ENCODE measurements at regions not wholly inside any gene's neighbourhood (a gene's known extent, or its start where the extent isn't known, plus 50 kb on each side); places are given as distances from the start of the nearest gene placed in this dataset.

GRCh38 chr17:77490361-77491183 is 349.8 kb downstream of the SEC14L1 start:
- Mint-ChIP-seq H3K4me3 (no peak overlapping the region), H3K27ac (peak overlapping the region; percentile 67), H3K9me3 (no peaks in the 10 kb centered on the region), H3K4me1 (peaks cover 28% of the 10 kb centered on the region), H3K36me3 (no peaks in the 10 kb centered on the region)
- ATAC-seq (no peak), DNase-seq (ENCODE audit: low spot score in 2 of 2) (no peak)

- peak overlapping the region; percentile 60 for H3K27ac Mint-ChIP-seq
- H3K9me3 Mint-ChIP-seq: no peaks in the 10 kb centered on the region
- H3K4me1 Mint-ChIP-seq: peaks cover 20% of the 10 kb centered on the region
- no peaks in the 10 kb centered on the region for H3K36me3 Mint-ChIP-seq
- H3K4me3 Mint-ChIP-seq: peak overlapping the region; percentile 15
- ATAC-seq (peak; percentile 24), DNase-seq (ENCODE audit: low spot score in 2 of 2) (no peak)
Observed at GRCh38 chr17:77491921-77492445, 351.2 kb downstream of the SEC14L1 start.

- no peaks in the 10 kb centered on the region for H3K36me3 Mint-ChIP-seq
- peak overlapping the region; percentile 15 for H3K4me3 Mint-ChIP-seq
- no peak for DNase-seq (ENCODE audit: low spot score in 2 of 2)
- no peaks in the 10 kb centered on the region for H3K9me3 Mint-ChIP-seq
- peaks cover 20% of the 10 kb centered on the region for H3K4me1 Mint-ChIP-seq
- H3K27ac Mint-ChIP-seq: peak overlapping the region; percentile 60
- peak; percentile 3 for ATAC-seq
Observed at GRCh38 chr17:77492446-77493237, 351.9 kb downstream of the SEC14L1 start.

- Mint-ChIP-seq H3K9me3 (no peaks in the 10 kb centered on the region), H3K4me3 (no peak overlapping the region), H3K36me3 (no peaks in the 10 kb centered on the region), H3K27ac (peak overlapping the region; percentile 60), H3K4me1 (peaks cover 20% of the 10 kb centered on the region)
- no peak for ATAC-seq
- DNase-seq (ENCODE audit: low spot score in 2 of 2): no peak
Observed at GRCh38 chr17:77493238-77493820, 352.6 kb downstream of the SEC14L1 start.

GRCh38 chr17:77493901-77494663 is 353.3 kb downstream of the SEC14L1 start:
- Mint-ChIP-seq H3K4me3 (no peak overlapping the region), H3K4me1 (peaks cover 21% of the 10 kb centered on the region), H3K27ac (no peak overlapping the region), H3K9me3 (no peaks in the 10 kb centered on the region), H3K36me3 (no peaks in the 10 kb centered on the region)
- DNase-seq (ENCODE audit: low spot score in 2 of 2): no peak
- no peak for ATAC-seq

- Mint-ChIP-seq H3K27ac (peak overlapping the region; percentile 56), H3K4me1 (peaks cover 25% of the 10 kb centered on the region), H3K36me3 (no peaks in the 10 kb centered on the region), H3K4me3 (no peak overlapping the region), H3K9me3 (no peaks in the 10 kb centered on the region)
- peak; percentile 69 for ATAC-seq
- DNase-seq (ENCODE audit: low spot score in 2 of 2): peak; percentile 78 to 86
Observed at GRCh38 chr17:77494664-77495435, 354.1 kb downstream of the SEC14L1 start.

GRCh38 chr17:77495575-77495974 is 354.8 kb downstream of the SEC14L1 start:
- peaks cover 21% of the 10 kb centered on the region for H3K4me1 Mint-ChIP-seq
- no peaks in the 10 kb centered on the region for H3K9me3 Mint-ChIP-seq
- ATAC-seq (no peak), DNase-seq (ENCODE audit: low spot score in 2 of 2) (no peak)
- no peaks in the 10 kb centered on the region for H3K36me3 Mint-ChIP-seq
- H3K4me3 Mint-ChIP-seq: no peak overlapping the region
- peak overlapping the region; percentile 56 for H3K27ac Mint-ChIP-seq

GRCh38 chr17:77496401-77496801 is 355.6 kb downstream of the SEC14L1 start:
- ATAC-seq: no peak
- Mint-ChIP-seq H3K27ac (peak overlapping the region; percentile 56), H3K9me3 (no peaks in the 10 kb centered on the region), H3K4me3 (no peak overlapping the region), H3K4me1 (peaks cover 18% of the 10 kb centered on the region), H3K36me3 (no peaks in the 10 kb centered on the region)
- DNase-seq (ENCODE audit: low spot score in 2 of 2): no peak

- ATAC-seq: no peak
- H3K36me3 Mint-ChIP-seq: no peaks in the 10 kb centered on the region
Observed at GRCh38 chr17:77496831-77497577, 356.2 kb downstream of the SEC14L1 start.

GRCh38 chr17:77497578-77497934 is 356.8 kb downstream of the SEC14L1 start:
- no peak for DNase-seq (ENCODE audit: low spot score in 2 of 2)
- no peak overlapping the region for H3K4me3 Mint-ChIP-seq
- H3K4me1 Mint-ChIP-seq: peaks cover 12% of the 10 kb centered on the region
- no peak for ATAC-seq
- H3K36me3 Mint-ChIP-seq: no peaks in the 10 kb centered on the region
- H3K9me3 Mint-ChIP-seq: no peaks in the 10 kb centered on the region
- peak overlapping the region; percentile 93 for H3K27ac Mint-ChIP-seq

More at GRCh38 chr17:77496831-77497577, 356.2 kb downstream of the SEC14L1 start:
- Mint-ChIP-seq H3K4me3 (no peak overlapping the region), H3K27ac (peak overlapping the region; percentile 93), H3K4me1 (peaks cover 16% of the 10 kb centered on the region), H3K9me3 (no peaks in the 10 kb centered on the region)
- peak in 1 of 2 donors; percentile 2 for DNase-seq (ENCODE audit: low spot score in 2 of 2)

GRCh38 chr17:77498091-77498741 is 357.4 kb downstream of the SEC14L1 start:
- Mint-ChIP-seq H3K4me1 (peaks cover 12% of the 10 kb centered on the region), H3K4me3 (no peak overlapping the region), H3K27ac (peak overlapping the region; percentile 93), H3K36me3 (no peaks in the 10 kb centered on the region), H3K9me3 (no peaks in the 10 kb centered on the region)
- DNase-seq (ENCODE audit: low spot score in 2 of 2): no peak
- ATAC-seq: no peak

GRCh38 chr17:77498791-77499698 is 358.3 kb downstream of the SEC14L1 start:
- Mint-ChIP-seq H3K4me3 (no peak overlapping the region), H3K4me1 (peaks cover 12% of the 10 kb centered on the region), H3K36me3 (no peaks in the 10 kb centered on the region), H3K9me3 (no peaks in the 10 kb centered on the region), H3K27ac (peak overlapping the region; percentile 93)
- DNase-seq (ENCODE audit: low spot score in 2 of 2) (no peak), ATAC-seq (no peak)

Measured in stimulated activated effector memory CD8-positive, alpha-beta T cell treated with anti-CD3 and anti-CD28 coated beads, Interleukin-12 subunit alpha, Interleukin-12 subunit beta, amount 100 ng/mL, for 72 hours (primary cell).